HepG2 (cell line): ENCODE measurements at regions not wholly inside any gene's neighbourhood (a gene's known extent, or its start where the extent isn't known, plus 50 kb on each side); places are given as distances from the start of the nearest gene placed in this dataset.

Experiments
- AHR ChIP-seq: IDR thresholded peaks from 2 replicates; pipeline ENCODE4 v1.6.1; 2018; ENCODE audit warnings: missing genetic modification reagents, missing compliant biosample characterization
- CAMTA2 ChIP-seq: sonication (generic); formaldehyde crosslinking; IDR thresholded peaks from 2 replicates; pipeline ENCODE4 v1.4.0; 2020; ENCODE audit warnings: mild to moderate bottlenecking, missing genetic modification reagents, borderline replicate concordance
- HNRNPLL ChIP-seq: fragments of 200-400 bp; formaldehyde crosslinking; IDR thresholded peaks from 2 replicates; pipeline ENCODE4 v1.6.1; 2017; ENCODE audit warnings: mild to moderate bottlenecking, low read depth, low read length; ENCODE audit not compliant: poor library complexity, severe bottlenecking
- KLF16 ChIP-seq, 2 experiments: sonication (generic) in 1 of 2; formaldehyde crosslinking in 1 of 2; IDR thresholded peaks; 2 replicates each; pipeline versions ENCODE4 v1.6.1 to v1.8.0; 2016 to 2023; ENCODE audit warnings: missing genetic modification reagents in 2 of 2, missing compliant biosample characterization in 1 of 2
- SP1 ChIP-seq, 2 experiments: fragments of 450-650 bp in 1 of 2; sonication (generic) in 1 of 2; formaldehyde crosslinking in 1 of 2; IDR thresholded peaks; 2 replicates each; pipeline versions ENCODE4 v1.4.0 to v1.6.1; 2016 to 2020; ENCODE audit warnings: missing genetic modification reagents in 1 of 2
- TEAD2 ChIP-seq: sonication (generic); formaldehyde crosslinking; IDR thresholded peaks from 2 replicates; pipeline ENCODE4 v1.9.0; 2021; ENCODE audit warnings: missing genetic modification reagents
- ZFY ChIP-seq: sonication (generic); formaldehyde crosslinking; IDR thresholded peaks from 2 replicates; pipeline ENCODE4 v1.4.0; 2020; ENCODE audit warnings: missing genetic modification reagents
- TF ChIP-seq, protein P1 (sequence below): sonication (generic); formaldehyde crosslinking; conservative IDR thresholded peaks from 2 replicates; pipeline ENCODE4 v1.4.0; 2020; ENCODE audit warnings: mild to moderate bottlenecking, missing genetic modification reagents, moderate library complexity
- TF ChIP-seq, protein P2 (sequence below): sonication (generic); formaldehyde crosslinking; IDR thresholded peaks from 2 replicates; pipeline ENCODE4 v1.9.0; 2021; ENCODE audit warnings: missing genetic modification reagents, mild to moderate bottlenecking, borderline replicate concordance

DNA sequence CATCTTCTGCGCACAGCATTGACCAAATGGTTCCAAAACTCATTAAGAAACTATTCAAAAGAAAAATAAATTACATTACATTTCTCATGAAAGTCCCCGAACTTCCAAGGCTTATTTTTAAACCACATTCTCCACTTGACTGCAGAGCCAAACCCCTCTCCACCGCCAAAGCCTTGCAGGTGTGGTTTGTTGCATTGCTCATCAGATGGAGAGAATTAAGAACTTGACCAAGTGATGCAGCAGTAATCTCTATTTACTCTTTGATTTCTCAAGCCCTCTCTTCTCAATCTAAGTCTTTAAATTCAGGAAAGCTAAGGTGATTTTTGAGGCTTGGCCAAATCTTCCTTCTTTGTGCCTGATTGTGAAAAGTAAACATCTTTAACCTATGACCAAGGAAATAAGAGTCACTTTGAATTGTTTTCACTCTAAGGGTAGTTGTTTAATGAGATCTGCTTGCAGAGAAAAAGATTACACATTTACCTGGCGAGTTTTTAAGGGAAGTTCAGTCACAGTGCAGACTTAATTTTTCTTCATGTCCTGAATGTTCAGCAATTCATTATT, 290.5 kb upstream of the ITGA1 start (continued):
- TF ChIP-seq, protein P1, sequence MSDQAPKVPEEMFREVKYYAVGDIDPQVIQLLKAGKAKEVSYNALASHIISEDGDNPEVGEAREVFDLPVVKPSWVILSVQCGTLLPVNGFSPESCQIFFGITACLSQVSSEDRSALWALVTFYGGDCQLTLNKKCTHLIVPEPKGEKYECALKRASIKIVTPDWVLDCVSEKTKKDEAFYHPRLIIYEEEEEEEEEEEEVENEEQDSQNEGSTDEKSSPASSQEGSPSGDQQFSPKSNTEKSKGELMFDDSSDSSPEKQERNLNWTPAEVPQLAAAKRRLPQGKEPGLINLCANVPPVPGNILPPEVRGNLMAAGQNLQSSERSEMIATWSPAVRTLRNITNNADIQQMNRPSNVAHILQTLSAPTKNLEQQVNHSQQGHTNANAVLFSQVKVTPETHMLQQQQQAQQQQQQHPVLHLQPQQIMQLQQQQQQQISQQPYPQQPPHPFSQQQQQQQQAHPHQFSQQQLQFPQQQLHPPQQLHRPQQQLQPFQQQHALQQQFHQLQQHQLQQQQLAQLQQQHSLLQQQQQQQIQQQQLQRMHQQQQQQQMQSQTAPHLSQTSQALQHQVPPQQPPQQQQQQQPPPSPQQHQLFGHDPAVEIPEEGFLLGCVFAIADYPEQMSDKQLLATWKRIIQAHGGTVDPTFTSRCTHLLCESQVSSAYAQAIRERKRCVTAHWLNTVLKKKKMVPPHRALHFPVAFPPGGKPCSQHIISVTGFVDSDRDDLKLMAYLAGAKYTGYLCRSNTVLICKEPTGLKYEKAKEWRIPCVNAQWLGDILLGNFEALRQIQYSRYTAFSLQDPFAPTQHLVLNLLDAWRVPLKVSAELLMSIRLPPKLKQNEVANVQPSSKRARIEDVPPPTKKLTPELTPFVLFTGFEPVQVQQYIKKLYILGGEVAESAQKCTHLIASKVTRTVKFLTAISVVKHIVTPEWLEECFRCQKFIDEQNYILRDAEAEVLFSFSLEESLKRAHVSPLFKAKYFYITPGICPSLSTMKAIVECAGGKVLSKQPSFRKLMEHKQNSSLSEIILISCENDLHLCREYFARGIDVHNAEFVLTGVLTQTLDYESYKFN (CRISPR knock-in tag), result no peak
- TF ChIP-seq SP1 (IDR thresholded peaks at IDR 0.05) (no peak), SP1 (CRISPR knock-in tag; IDR thresholded peaks at IDR 0.05) (no peak), CAMTA2 (no peak), AHR (CRISPR knock-in tag) (no peak), TEAD2 (CRISPR knock-in tag) (no peak), KLF16 (CRISPR knock-in tag; IDR thresholded peaks at IDR 0.05) (no peak), ZFY (no peak), HNRNPLL (no peak)
- TF ChIP-seq, protein P2, sequence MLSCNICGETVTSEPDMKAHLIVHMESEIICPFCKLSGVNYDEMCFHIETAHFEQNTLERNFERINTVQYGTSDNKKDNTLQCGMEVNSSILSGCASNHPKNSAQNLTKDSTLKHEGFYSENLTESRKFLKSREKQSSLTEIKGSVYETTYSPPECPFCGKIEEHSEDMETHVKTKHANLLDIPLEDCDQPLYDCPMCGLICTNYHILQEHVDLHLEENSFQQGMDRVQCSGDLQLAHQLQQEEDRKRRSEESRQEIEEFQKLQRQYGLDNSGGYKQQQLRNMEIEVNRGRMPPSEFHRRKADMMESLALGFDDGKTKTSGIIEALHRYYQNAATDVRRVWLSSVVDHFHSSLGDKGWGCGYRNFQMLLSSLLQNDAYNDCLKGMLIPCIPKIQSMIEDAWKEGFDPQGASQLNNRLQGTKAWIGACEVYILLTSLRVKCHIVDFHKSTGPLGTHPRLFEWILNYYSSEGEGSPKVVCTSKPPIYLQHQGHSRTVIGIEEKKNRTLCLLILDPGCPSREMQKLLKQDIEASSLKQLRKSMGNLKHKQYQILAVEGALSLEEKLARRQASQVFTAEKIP (CRISPR knock-in tag), result no peak
- TF ChIP-seq, all 625 proteins: peak for 0
